HEK293 (cell line): ENCODE measurements at regions not wholly inside any gene's neighbourhood (a gene's known extent, or its start where the extent isn't known, plus 50 kb on each side); places are given as distances from the start of the nearest gene placed in this dataset.

Source experiments
- CTCF ChIA-PET: fragments of 350-600 bp; formaldehyde crosslinking; extraction: SDS; loops from one replicate; lab custom pipeline; 2021; ENCODE audit warnings: antibody characterized with exemption; lab: Yijun Ruan, JAX
- POLR2A ChIA-PET: fragments of 300-600 bp; formaldehyde crosslinking; extraction: SDS; loops from one replicate; lab custom pipeline; 2020; ENCODE audit warnings: antibody characterized with exemption, inconsistent platforms; lab: Yijun Ruan, JAX
- H3K27ac ChIP-seq: fragments of 200-500 bp; sonication (Bioruptor generic); 2 replicates; pipeline ENCODE4 v1.5.1; 2014; ENCODE audit warnings: low read depth, low read length, control low read depth, inconsistent platforms; ENCODE audit errors: extremely low read depth
- H3K36me3 ChIP-seq, 2 experiments: fragments of 200-500 bp in 1 of 2; sonication (Bioruptor generic) in 1 of 2; 1 replicate in 1 of 2; 2 replicates in 1 of 2; pipeline ENCODE4 v1.5.1; 2014 to 2017; ENCODE audit warnings: inconsistent platforms in 2 of 2, low read length in 2 of 2; ENCODE audit not compliant: control insufficient read depth in 2 of 2, insufficient read depth in 1 of 2
- H3K4me1 ChIP-seq: fragments of 200-500 bp; sonication (Bioruptor generic); 2 replicates; pipeline ENCODE4 v1.5.1; 2014; ENCODE audit warnings: mild to moderate bottlenecking, low read length, inconsistent platforms; ENCODE audit not compliant: control insufficient read depth, insufficient read depth
- H3K4me3 ChIP-seq: 2 replicates; pipeline ENCODE4 v1.5.1; 2011; ENCODE audit warnings: low read depth, mild to moderate bottlenecking, control low read depth, low read length, moderate library complexity
- H3K9me3 ChIP-seq: fragments of 200-500 bp; sonication (Bioruptor generic); 2 replicates; pipeline ENCODE4 v1.5.1; 2014; ENCODE audit warnings: low read depth, low read length, inconsistent platforms; ENCODE audit not compliant: control insufficient read depth, insufficient read depth
- KLF9 ChIP-seq: fragments of 450-650 bp; formaldehyde crosslinking; IDR thresholded peaks from 2 replicates; pipeline ENCODE4 v1.5.1; 2016; ENCODE audit warnings: missing biosample characterization, missing genetic modification characterization, low read depth
- MEIS1 ChIP-seq: sonication (generic); formaldehyde crosslinking; IDR thresholded peaks from 2 replicates; pipeline ENCODE4 v1.8.1; 2022; ENCODE audit warnings: missing genetic modification reagents, mild to moderate bottlenecking, borderline replicate concordance
- REPIN1 ChIP-seq: fragments of 450-650 bp; formaldehyde crosslinking; IDR thresholded peaks from 2 replicates; pipeline ENCODE4 v1.5.1; 2017; ENCODE audit warnings: missing biosample characterization, missing genetic modification characterization, low read depth
- TCF7L2 ChIP-seq: IDR thresholded peaks from 2 replicates; pipeline ENCODE4 v1.6.1; 2011; ENCODE audit warnings: low read depth, mild to moderate bottlenecking, inconsistent platforms, low read length, moderate library complexity, borderline replicate concordance
- WT1 ChIP-seq: fragments of 450-650 bp; formaldehyde crosslinking; IDR thresholded peaks from 2 replicates; pipeline ENCODE4 v1.5.1; 2016; ENCODE audit warnings: missing biosample characterization, missing genetic modification characterization
- ZBTB48 ChIP-seq: fragments of 450-650 bp; formaldehyde crosslinking; IDR thresholded peaks from 2 replicates; pipeline ENCODE4 v1.5.1; 2016; ENCODE audit warnings: missing biosample characterization, missing genetic modification characterization
- ZFP41 ChIP-seq: fragments of 450-650 bp; formaldehyde crosslinking; IDR thresholded peaks from 2 replicates; pipeline ENCODE4 v1.5.1; 2016; ENCODE audit warnings: missing biosample characterization, missing genetic modification characterization, borderline replicate concordance
- ZIC2 ChIP-seq: fragments of 450-650 bp; formaldehyde crosslinking; IDR thresholded peaks from 2 replicates; pipeline ENCODE4 v1.5.1; 2016; ENCODE audit warnings: missing biosample characterization, missing genetic modification characterization
- ZNF112 ChIP-seq: fragments of 450-650 bp; formaldehyde crosslinking; IDR thresholded peaks from 2 replicates; pipeline ENCODE4 v1.5.0; 2017; ENCODE audit warnings: missing biosample characterization, missing genetic modification characterization
- ZNF114 ChIP-seq: fragments of 450-650 bp; formaldehyde crosslinking; IDR thresholded peaks from 2 replicates; pipeline ENCODE4 v1.5.0; 2017; ENCODE audit warnings: missing biosample characterization, missing genetic modification characterization
- ZNF140 ChIP-seq: fragments of 450-650 bp; formaldehyde crosslinking; IDR thresholded peaks from 2 replicates; pipeline ENCODE4 v1.5.1; 2016; ENCODE audit warnings: missing biosample characterization, missing genetic modification characterization
- ZNF184 ChIP-seq: fragments of 450-650 bp; IDR thresholded peaks from 2 replicates; pipeline ENCODE4 v1.5.1; 2018; ENCODE audit warnings: missing biosample characterization, mild to moderate bottlenecking, missing genetic modification characterization
- ZNF23 ChIP-seq: fragments of 450-650 bp; formaldehyde crosslinking; IDR thresholded peaks from 2 replicates; pipeline ENCODE4 v1.5.1; 2016; ENCODE audit warnings: missing biosample characterization, missing genetic modification characterization, borderline replicate concordance
- ZNF335 ChIP-seq: fragments of 450-650 bp; formaldehyde crosslinking; conservative IDR thresholded peaks from 2 replicates; pipeline ENCODE4 v1.5.1; 2016; ENCODE audit warnings: missing biosample characterization, missing genetic modification characterization
- ZNF521 ChIP-seq: fragments of 450-650 bp; formaldehyde crosslinking; IDR thresholded peaks from 2 replicates; pipeline ENCODE4 v1.5.1; 2017; ENCODE audit warnings: missing biosample characterization, mild to moderate bottlenecking, missing genetic modification characterization
- ZNF530 ChIP-seq: fragments of 450-650 bp; formaldehyde crosslinking; IDR thresholded peaks from 2 replicates; pipeline ENCODE4 v1.5.1; 2016; ENCODE audit warnings: low read depth, missing biosample characterization, missing genetic modification characterization
- ZNF571 ChIP-seq: fragments of 450-650 bp; formaldehyde crosslinking; IDR thresholded peaks from 2 replicates; pipeline ENCODE4 v1.5.0; 2017; ENCODE audit warnings: missing biosample characterization, missing genetic modification characterization
- ZNF629 ChIP-seq: fragments of 450-650 bp; formaldehyde crosslinking; IDR thresholded peaks from 2 replicates; pipeline ENCODE4 v1.5.1; 2017; ENCODE audit warnings: missing biosample characterization, missing genetic modification characterization
- ZNF707 ChIP-seq: fragments of 450-650 bp; formaldehyde crosslinking; IDR thresholded peaks from 2 replicates; pipeline ENCODE4 v1.5.1; 2016; ENCODE audit warnings: missing biosample characterization, missing genetic modification characterization
- ZNF843 ChIP-seq: fragments of 450-650 bp; formaldehyde crosslinking; IDR thresholded peaks from 2 replicates; pipeline ENCODE4 v1.5.1; 2016; ENCODE audit warnings: missing biosample characterization, missing genetic modification characterization
- ZSCAN30 ChIP-seq: fragments of 450-650 bp; IDR thresholded peaks from 2 replicates; pipeline ENCODE4 v1.5.1; 2018; ENCODE audit warnings: missing biosample characterization, mild to moderate bottlenecking, missing genetic modification characterization, moderate library complexity
- TF ChIP-seq, protein P1 (sequence below): fragments of 450-650 bp; formaldehyde crosslinking; IDR thresholded peaks from 2 replicates; pipeline ENCODE4; 2016; ENCODE audit warnings: missing biosample characterization, missing genetic modification characterization
- TF ChIP-seq, protein P2 (sequence below): fragments of 450-650 bp; formaldehyde crosslinking; IDR thresholded peaks from 2 replicates; pipeline ENCODE4 v1.5.1; 2016; ENCODE audit warnings: missing biosample characterization, missing genetic modification characterization
- TF ChIP-seq, protein P3 (sequence below): fragments of 450-650 bp; formaldehyde crosslinking; conservative IDR thresholded peaks from 2 replicates; pipeline ENCODE4 v1.5.1; 2016; ENCODE audit warnings: low read depth, missing biosample characterization, missing genetic modification characterization
- TF ChIP-seq, protein P4 (sequence below): fragments of 450-650 bp; formaldehyde crosslinking; IDR thresholded peaks from 2 replicates; pipeline ENCODE4 v1.5.1; 2016; ENCODE audit warnings: missing biosample characterization, missing genetic modification characterization

DNA sequence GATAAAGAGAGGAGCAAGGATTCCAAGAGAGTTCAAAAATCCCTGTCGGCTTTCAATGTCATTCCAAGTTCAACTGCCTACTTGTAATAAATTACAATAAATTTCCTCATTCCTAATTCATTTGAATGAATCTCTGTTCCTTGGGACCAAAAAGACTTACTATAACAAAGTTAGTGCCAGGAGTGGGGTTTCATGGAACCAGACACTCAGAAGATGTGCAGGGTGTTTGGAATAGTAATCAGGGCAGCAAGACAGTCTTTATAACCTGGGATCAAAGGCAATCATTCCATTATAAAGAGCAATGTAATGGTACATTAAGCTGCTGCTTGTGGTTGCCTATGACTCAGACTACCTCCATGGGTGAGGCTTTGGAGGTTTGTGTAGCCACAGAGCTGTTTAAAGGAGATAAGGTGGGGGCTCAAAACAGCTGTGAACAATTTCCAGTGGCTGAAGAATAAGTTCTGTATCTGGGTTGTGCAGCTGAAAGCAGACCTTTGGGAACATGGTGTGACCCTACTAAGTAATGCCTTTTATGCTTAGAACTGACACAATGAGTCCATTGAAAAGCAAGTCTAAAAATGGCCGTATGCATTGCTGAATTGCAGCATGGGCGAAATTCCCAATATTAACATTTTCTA is 159.9 kb downstream of the LINC00237 start:
- TF ChIP-seq ZNF707 (peak; percentile 78), ZNF629 (tag by site-specific recombination) (no peak), ZNF184 (tag by site-specific recombination) (no peak)
- TF ChIP-seq, protein P1, sequence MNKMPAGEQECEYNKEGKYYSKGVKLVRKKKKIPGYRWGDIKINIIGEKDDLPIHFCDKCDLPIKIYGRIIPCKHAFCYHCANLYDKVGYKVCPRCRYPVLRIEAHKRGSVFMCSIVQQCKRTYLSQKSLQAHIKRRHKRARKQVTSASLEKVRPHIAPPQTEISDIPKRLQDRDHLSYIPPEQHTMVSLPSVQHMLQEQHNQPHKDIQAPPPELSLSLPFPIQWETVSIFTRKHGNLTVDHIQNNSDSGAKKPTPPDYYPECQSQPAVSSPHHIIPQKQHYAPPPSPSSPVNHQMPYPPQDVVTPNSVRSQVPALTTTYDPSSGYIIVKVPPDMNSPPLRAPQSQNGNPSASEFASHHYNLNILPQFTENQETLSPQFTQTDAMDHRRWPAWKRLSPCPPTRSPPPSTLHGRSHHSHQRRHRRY (tag by site-specific recombination) = no peak
- H3K9me3 ChIP-seq = no peaks in the 10 kb centered on the region
- CTCF ChIA-PET = no interaction called here
- H3K36me3 ChIP-seq = no peaks in the 10 kb centered on the region
- H3K4me3 ChIP-seq = no peak overlapping the region
- no peaks in the 10 kb centered on the region for H3K4me1 ChIP-seq
- POLR2A ChIA-PET = no interaction called here
- H3K27ac ChIP-seq = no peak overlapping the region

DNA sequence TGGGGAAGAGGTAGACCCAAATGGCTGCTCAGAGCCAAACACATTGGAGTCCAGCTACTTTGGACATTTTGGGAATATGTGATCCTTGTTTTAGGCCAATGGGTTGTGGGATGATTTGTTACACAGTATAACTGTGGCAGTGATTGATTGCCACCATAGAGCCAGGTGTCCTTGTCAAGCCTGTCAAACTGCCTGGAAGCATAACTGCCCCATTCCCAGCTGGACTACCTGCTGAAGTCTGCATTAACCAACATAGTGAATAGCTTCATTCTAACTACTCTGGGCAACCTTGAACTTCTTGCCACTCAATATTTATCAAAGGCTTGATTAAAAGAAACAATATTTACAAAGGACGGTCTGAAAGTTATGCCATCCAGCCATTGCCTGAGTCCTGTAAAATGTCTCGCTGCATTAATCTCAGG is 164.7 kb downstream of the LINC00237 start:
- H3K36me3 ChIP-seq = no peaks in the 10 kb centered on the region
- ChIA-PET POLR2A (no interaction called here), CTCF (no interaction called here)

DNA sequence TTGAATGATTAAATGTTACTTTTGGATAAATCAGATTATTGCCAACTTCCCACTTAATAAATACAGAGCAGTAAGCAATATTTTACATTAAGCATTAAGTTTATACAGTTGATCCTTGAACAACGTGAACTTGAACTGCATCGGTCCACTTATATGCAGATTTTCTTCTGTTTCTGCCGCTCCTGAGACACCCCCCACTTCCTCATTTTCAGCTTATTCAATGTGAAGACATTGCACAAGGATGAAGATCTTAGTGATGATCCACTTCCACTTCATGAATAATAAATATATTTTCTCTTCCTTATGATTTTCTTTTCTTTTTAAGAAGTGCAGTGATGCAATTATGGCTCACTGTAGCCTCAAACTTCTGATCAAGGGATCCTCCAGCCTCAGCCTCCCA is 167.2 kb downstream of the LINC00237 start:
- POLR2A ChIA-PET = no interaction called here
- TF ChIP-seq, protein P2, sequence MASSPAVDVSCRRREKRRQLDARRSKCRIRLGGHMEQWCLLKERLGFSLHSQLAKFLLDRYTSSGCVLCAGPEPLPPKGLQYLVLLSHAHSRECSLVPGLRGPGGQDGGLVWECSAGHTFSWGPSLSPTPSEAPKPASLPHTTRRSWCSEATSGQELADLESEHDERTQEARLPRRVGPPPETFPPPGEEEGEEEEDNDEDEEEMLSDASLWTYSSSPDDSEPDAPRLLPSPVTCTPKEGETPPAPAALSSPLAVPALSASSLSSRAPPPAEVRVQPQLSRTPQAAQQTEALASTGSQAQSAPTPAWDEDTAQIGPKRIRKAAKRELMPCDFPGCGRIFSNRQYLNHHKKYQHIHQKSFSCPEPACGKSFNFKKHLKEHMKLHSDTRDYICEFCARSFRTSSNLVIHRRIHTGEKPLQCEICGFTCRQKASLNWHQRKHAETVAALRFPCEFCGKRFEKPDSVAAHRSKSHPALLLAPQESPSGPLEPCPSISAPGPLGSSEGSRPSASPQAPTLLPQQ (tag by site-specific recombination) = no peak
- TF ChIP-seq ZNF530 (tag by site-specific recombination) (no peak), ZNF843 (tag by site-specific recombination) (no peak), ZNF571 (tag by site-specific recombination) (no peak), ZNF112 (tag by site-specific recombination) (no peak), ZFP41 (tag by site-specific recombination) (no peak), REPIN1 (tag by site-specific recombination) (no peak), ZNF521 (no peak), ZSCAN30 (tag by site-specific recombination) (no peak), ZNF335 (tag by site-specific recombination) (no peak)

More for the DNA sequence above, 164.7 kb downstream of the LINC00237 start:
- no peak overlapping the region for H3K27ac ChIP-seq
- TF ChIP-seq ZIC2 (no peak), ZBTB48 (tag by site-specific recombination) (no peak), MEIS1 (CRISPR knock-in tag) (no peak), ZNF140 (no peak), ZNF114 (tag by site-specific recombination) (no peak), KLF9 (tag by site-specific recombination) (no peak), ZNF23 (no peak), TCF7L2 (no peak), WT1 (no peak)
- TF ChIP-seq, protein P3, sequence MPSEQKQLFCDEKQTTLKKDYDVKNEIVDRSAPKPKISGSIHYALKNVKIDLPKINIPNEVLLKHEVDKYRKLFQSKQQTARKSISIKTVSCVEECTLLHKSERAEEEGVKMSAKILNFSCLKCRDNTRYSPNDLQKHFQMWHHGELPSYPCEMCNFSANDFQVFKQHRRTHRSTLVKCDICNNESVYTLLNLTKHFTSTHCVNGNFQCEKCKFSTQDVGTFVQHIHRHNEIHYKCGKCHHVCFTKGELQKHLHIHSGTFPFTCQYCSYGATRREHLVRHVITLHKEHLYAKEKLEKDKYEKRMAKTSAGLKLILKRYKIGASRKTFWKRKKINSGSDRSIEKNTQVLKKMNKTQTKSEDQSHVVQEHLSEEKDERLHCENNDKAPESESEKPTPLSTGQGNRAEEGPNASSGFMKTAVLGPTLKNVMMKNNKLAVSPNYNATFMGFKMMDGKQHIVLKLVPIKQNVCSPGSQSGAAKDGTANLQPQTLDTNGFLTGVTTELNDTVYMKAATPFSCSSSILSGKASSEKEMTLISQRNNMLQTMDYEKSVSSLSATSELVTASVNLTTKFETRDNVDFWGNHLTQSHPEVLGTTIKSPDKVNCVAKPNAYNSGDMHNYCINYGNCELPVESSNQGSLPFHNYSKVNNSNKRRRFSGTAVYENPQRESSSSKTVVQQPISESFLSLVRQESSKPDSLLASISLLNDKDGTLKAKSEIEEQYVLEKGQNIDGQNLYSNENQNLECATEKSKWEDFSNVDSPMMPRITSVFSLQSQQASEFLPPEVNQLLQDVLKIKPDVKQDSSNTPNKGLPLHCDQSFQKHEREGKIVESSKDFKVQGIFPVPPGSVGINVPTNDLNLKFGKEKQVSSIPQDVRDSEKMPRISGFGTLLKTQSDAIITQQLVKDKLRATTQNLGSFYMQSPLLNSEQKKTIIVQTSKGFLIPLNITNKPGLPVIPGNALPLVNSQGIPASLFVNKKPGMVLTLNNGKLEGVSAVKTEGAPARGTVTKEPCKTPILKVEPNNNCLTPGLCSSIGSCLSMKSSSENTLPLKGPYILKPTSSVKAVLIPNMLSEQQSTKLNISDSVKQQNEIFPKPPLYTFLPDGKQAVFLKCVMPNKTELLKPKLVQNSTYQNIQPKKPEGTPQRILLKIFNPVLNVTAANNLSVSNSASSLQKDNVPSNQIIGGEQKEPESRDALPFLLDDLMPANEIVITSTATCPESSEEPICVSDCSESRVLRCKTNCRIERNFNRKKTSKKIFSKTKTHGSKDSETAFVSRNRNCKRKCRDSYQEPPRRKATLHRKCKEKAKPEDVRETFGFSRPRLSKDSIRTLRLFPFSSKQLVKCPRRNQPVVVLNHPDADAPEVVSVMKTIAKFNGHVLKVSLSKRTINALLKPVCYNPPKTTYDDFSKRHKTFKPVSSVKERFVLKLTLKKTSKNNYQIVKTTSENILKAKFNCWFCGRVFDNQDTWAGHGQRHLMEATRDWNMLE (tag by site-specific recombination) = no peak
- TF ChIP-seq, protein P4, sequence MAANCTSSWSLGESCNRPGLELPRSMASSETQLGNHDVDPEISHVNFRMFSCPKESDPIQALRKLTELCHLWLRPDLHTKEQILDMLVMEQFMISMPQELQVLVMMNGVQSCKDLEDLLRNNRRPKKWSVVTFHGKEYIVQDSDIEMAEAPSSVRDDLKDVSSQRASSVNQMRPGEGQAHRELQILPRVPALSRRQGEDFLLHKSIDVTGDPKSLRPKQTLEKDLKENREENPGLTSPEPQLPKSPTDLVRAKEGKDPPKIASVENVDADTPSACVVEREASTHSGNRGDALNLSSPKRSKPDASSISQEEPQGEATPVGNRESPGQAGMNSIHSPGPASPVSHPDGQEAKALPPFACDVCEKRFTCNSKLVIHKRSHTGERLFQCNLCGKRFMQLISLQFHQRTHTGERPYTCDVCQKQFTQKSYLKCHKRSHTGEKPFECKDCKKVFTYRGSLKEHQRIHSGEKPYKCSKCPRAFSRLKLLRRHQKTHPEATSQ (tag by site-specific recombination) = no peak
- H3K4me1 ChIP-seq = no peaks in the 10 kb centered on the region
- no peaks in the 10 kb centered on the region for H3K9me3 ChIP-seq
- no peak overlapping the region for H3K4me3 ChIP-seq

More for the DNA sequence above, 167.2 kb downstream of the LINC00237 start:
- H3K9me3 ChIP-seq = no peaks in the 10 kb centered on the region
- CTCF ChIA-PET = no interaction called here
- H3K27ac ChIP-seq = no peak overlapping the region
- H3K4me1 ChIP-seq = no peaks in the 10 kb centered on the region
- H3K4me3 ChIP-seq = no peak overlapping the region
- no peaks in the 10 kb centered on the region for H3K36me3 ChIP-seq
